Nephron (organoid): ENCODE measurements at regions not wholly inside any gene's neighbourhood (a gene's known extent, or its start where the extent isn't known, plus 50 kb on each side); places are given as distances from the start of the nearest gene placed in this dataset.
"Not testable (repeated sequence)": the region's sequence is repeated elsewhere in the genome, so short reads cannot be mapped to it uniquely, and the experiment has no call there.

ENCODE experiments used
- H3K27ac Mint-ChIP-seq, 3 experiments: 2 replicates each; pipeline ENCODE4 v1.8.0; 2020; ENCODE audit warnings: mixed read lengths in 3 of 3, mild to moderate bottlenecking in 2 of 3, moderate library complexity in 1 of 3
- H3K27me3 Mint-ChIP-seq: 2 replicates; pipeline ENCODE4 v1.8.0; 2021; ENCODE audit warnings: low read depth, mild to moderate bottlenecking, moderate library complexity, mixed read lengths
- H3K36me3 Mint-ChIP-seq: 2 replicates; pipeline ENCODE4 v1.8.0; 2020; ENCODE audit warnings: low read depth, mixed read lengths
- H3K4me1 Mint-ChIP-seq: 2 replicates; pipeline ENCODE4 v1.8.0; 2020; ENCODE audit warnings: mixed read lengths
- H3K4me3 Mint-ChIP-seq, 3 experiments: 2 replicates each; pipeline ENCODE4 v1.8.0; 2020; ENCODE audit warnings: mild to moderate bottlenecking in 3 of 3, mixed read lengths in 3 of 3, moderate library complexity in 2 of 3
- H3K9me3 Mint-ChIP-seq: 2 replicates; pipeline ENCODE4 v1.8.0; 2020; ENCODE audit warnings: mixed read lengths
- TF ChIP-seq, protein P1 (sequence below), 3 experiments: fragments of 200-600 bp; sonication (generic); IDR thresholded peaks; one replicate each; pipeline ENCODE4 v1.5.0; 2021; ENCODE audit warnings: antibody characterized with exemption in 3 of 3; ENCODE audit not compliant: unreplicated experiment in 3 of 3

DNA sequence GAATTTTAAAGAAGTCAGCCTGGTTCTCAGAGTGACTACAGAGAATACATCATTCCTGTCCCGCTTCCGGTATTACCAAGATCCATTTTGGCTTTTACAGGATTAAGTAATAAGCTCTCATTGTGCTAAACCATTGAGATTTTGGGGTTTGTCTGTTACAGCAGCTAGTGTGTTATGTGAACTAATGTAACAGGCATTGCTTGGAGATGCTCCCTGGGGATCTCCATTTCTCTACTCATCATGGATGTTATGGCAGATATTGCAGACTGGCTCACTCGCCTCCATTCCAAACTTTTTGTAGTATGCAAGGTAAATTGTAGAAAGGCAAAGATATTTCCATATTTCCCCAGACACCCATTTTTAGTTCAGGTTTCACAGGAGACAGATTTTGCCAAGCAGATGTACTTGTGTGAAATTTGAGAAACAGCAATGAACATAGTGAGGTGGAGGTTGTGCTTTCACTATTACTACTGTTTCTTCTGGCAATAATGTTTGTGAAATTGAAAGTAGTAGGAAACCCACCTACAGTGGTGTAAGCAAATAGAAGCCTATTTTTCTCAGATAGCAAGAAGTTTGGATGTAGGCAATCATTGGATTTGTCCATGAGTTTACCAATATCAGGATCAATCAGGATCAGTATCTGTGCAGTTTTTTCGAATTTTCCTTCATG is 177.1 kb upstream of the GALNT15 start:
- no peaks in the 10 kb centered on the region for H3K27me3 Mint-ChIP-seq

GRCh38 chr3:15998911-15999310 is 175.6 kb upstream of the GALNT15 start:
- Mint-ChIP-seq H3K4me3 (no peak overlapping the region), H3K27ac (no peak overlapping the region), H3K4me1 (peaks cover 4% of the 10 kb centered on the region), H3K27me3 (no peaks in the 10 kb centered on the region), H3K9me3 (peaks cover 14% of the 10 kb centered on the region), H3K36me3 (no peaks in the 10 kb centered on the region)
- TF ChIP-seq, protein P1, sequence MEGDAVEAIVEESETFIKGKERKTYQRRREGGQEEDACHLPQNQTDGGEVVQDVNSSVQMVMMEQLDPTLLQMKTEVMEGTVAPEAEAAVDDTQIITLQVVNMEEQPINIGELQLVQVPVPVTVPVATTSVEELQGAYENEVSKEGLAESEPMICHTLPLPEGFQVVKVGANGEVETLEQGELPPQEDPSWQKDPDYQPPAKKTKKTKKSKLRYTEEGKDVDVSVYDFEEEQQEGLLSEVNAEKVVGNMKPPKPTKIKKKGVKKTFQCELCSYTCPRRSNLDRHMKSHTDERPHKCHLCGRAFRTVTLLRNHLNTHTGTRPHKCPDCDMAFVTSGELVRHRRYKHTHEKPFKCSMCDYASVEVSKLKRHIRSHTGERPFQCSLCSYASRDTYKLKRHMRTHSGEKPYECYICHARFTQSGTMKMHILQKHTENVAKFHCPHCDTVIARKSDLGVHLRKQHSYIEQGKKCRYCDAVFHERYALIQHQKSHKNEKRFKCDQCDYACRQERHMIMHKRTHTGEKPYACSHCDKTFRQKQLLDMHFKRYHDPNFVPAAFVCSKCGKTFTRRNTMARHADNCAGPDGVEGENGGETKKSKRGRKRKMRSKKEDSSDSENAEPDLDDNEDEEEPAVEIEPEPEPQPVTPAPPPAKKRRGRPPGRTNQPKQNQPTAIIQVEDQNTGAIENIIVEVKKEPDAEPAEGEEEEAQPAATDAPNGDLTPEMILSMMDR (IDR thresholded peaks at IDR 0.05; ENCODE audit: unreplicated experiment in 3 of 3) = no peak

More for the DNA sequence above, 177.1 kb upstream of the GALNT15 start:
- TF ChIP-seq, protein P1 (IDR thresholded peaks at IDR 0.05; ENCODE audit: unreplicated experiment in 3 of 3) = no peak
- Mint-ChIP-seq H3K36me3 (no peaks in the 10 kb centered on the region), H3K27ac (no peak overlapping the region), H3K4me3 (no peak overlapping the region), H3K4me1 (peaks cover 4% of the 10 kb centered on the region), H3K9me3 (peaks cover 16% of the 10 kb centered on the region)

- Mint-ChIP-seq H3K36me3 (no peaks in the 10 kb centered on the region), H3K27ac (no peak overlapping the region), H3K9me3 (peaks cover 23% of the 10 kb centered on the region), H3K4me3 (no peak overlapping the region), H3K27me3 (no peaks in the 10 kb centered on the region), H3K4me1 (no peaks in the 10 kb centered on the region)
- TF ChIP-seq, protein P1 (IDR thresholded peaks at IDR 0.05; ENCODE audit: unreplicated experiment in 3 of 3) = no peak
These were observed 169.7 kb upstream of the GALNT15 start for GRCh38 chr3:16004812-16005211.

- Mint-ChIP-seq H3K9me3 (peaks cover 16% of the 10 kb centered on the region), H3K27ac (no peak overlapping the region), H3K4me1 (no peaks in the 10 kb centered on the region), H3K36me3 (no peaks in the 10 kb centered on the region), H3K4me3 (no peak overlapping the region), H3K27me3 (no peaks in the 10 kb centered on the region)
- TF ChIP-seq, protein P1 (IDR thresholded peaks at IDR 0.05; ENCODE audit: unreplicated experiment in 3 of 3) = no peak
These were observed 163.1 kb upstream of the GALNT15 start for GRCh38 chr3:16011376-16011775.

DNA sequence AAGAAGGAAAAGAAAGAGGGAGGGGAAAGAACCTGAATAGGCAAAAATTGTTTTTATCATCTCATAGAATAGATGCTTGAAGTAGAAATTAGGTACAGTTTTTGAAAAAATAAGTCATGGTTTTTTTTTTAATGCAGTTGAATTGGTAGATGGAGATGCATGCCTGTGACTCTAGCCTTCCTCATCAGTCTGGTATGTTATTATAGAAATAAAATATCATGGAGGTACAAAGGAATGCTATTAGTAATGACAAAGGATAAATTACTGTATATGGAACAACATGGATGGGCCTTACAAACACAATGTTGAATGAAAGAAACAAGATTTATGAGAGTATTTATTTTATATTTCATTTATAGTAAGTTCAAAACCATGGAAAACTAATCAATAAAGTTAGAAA is 162.4 kb upstream of the GALNT15 start:
- Mint-ChIP-seq H3K27ac (no peak overlapping the region), H3K4me3 (no peak overlapping the region), H3K9me3 (peaks cover 13% of the 10 kb centered on the region), H3K4me1 (no peaks in the 10 kb centered on the region), H3K27me3 (no peaks in the 10 kb centered on the region), H3K36me3 (no peaks in the 10 kb centered on the region)
- TF ChIP-seq, protein P1 (IDR thresholded peaks at IDR 0.05; ENCODE audit: unreplicated experiment in 3 of 3) = no peak

DNA sequence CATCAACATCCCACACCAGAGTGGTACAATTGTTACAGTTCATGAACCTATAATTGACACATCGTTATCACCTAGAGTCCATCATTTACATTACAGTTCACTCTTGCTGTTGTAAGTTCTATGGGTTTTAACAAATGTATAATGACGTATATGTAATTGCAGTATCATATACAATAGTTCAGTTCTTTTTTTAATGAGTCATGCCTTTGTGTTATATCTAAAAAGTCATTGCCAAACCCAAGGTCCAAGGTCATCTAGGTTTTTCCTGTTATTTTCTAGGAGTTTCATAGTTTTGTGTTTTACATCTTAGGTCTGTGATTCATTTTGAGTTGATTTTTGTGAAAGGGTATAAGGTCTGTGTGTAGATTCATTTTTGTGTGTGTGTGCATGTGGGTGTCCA is 160.9 kb upstream of the GALNT15 start:
- H3K4me1 Mint-ChIP-seq = no peaks in the 10 kb centered on the region
- no peak overlapping the region for H3K27ac Mint-ChIP-seq
- H3K9me3 Mint-ChIP-seq = peaks cover 3% of the 10 kb centered on the region
- no peak overlapping the region for H3K4me3 Mint-ChIP-seq
- no peaks in the 10 kb centered on the region for H3K27me3 Mint-ChIP-seq
- no peaks in the 10 kb centered on the region for H3K36me3 Mint-ChIP-seq
- TF ChIP-seq, protein P1 (IDR thresholded peaks at IDR 0.05; ENCODE audit: unreplicated experiment in 3 of 3) = no peak

DNA sequence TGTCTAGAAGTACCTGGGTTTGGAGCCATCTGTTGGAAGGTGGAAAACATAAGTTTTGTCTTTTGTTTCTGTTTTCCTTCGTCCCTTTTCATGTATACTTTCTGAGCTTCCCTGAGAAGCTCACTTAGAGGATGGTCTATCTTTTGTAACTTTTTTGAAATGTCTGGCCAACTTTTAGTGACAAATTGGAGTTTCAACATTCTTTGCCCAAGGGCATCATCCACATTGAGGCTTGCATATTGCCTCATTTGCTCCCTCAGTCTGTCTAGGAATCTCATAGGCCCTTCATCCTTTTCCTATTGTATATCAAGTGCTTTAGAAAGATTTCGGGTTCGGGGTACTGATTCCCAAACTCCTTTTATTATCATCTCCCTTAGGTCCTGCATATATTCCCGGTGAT is 152.7 kb upstream of the GALNT15 start:
- H3K36me3 Mint-ChIP-seq, H3K9me3 Mint-ChIP-seq, H3K27ac Mint-ChIP-seq, H3K4me1 Mint-ChIP-seq, H3K4me3 Mint-ChIP-seq, H3K27me3 Mint-ChIP-seq: not testable (repeated sequence)

- not testable (repeated sequence) for H3K36me3 Mint-ChIP-seq, H3K27ac Mint-ChIP-seq, H3K27me3 Mint-ChIP-seq, H3K9me3 Mint-ChIP-seq, H3K4me3 Mint-ChIP-seq
- peaks cover 13% of the 10 kb centered on the region for H3K4me1 Mint-ChIP-seq
These were observed 150.6 kb upstream of the GALNT15 start for GRCh38 chr3:16023881-16024280.
